Astrocyte of the spinal cord (primary cell): ENCODE measurements at regions not wholly inside any gene's neighbourhood (a gene's known extent, or its start where the extent isn't known, plus 50 kb on each side); places are given as distances from the start of the nearest gene placed in this dataset.

Experiments
- DNase-seq: peaks from one replicate; pipeline ENCODE4 v3.0.0; 2011; ENCODE audit warnings: low read depth, low spot score
- H3K4me3 ChIP-seq: 2 replicates; pipeline ENCODE4 v1.5.1; 2011; ENCODE audit warnings: low read depth, mild to moderate bottlenecking, low read length, moderate library complexity
- in situ Hi-C: cut with HindIII; loops from 2 replicates; pipeline ENCODE4 v1.10.0; 2017; ENCODE audit warnings: low sequenced_read_pairs
- TF ChIP-seq, protein P1 (sequence below): IDR thresholded peaks from 2 replicates; pipeline ENCODE4 v1.5.1; 2012; ENCODE audit warnings: low read depth, mild to moderate bottlenecking, low read length, inconsistent platforms

GRCh38 chr9:28923351-28923750 is 1350.1 kb upstream of the C9orf72 start:
- in situ Hi-C loops, result no loop called here
- TF ChIP-seq, protein P1, sequence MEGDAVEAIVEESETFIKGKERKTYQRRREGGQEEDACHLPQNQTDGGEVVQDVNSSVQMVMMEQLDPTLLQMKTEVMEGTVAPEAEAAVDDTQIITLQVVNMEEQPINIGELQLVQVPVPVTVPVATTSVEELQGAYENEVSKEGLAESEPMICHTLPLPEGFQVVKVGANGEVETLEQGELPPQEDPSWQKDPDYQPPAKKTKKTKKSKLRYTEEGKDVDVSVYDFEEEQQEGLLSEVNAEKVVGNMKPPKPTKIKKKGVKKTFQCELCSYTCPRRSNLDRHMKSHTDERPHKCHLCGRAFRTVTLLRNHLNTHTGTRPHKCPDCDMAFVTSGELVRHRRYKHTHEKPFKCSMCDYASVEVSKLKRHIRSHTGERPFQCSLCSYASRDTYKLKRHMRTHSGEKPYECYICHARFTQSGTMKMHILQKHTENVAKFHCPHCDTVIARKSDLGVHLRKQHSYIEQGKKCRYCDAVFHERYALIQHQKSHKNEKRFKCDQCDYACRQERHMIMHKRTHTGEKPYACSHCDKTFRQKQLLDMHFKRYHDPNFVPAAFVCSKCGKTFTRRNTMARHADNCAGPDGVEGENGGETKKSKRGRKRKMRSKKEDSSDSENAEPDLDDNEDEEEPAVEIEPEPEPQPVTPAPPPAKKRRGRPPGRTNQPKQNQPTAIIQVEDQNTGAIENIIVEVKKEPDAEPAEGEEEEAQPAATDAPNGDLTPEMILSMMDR, result no peak
- no peak for DNase-seq
- no peak overlapping the region for H3K4me3 ChIP-seq

DNA sequence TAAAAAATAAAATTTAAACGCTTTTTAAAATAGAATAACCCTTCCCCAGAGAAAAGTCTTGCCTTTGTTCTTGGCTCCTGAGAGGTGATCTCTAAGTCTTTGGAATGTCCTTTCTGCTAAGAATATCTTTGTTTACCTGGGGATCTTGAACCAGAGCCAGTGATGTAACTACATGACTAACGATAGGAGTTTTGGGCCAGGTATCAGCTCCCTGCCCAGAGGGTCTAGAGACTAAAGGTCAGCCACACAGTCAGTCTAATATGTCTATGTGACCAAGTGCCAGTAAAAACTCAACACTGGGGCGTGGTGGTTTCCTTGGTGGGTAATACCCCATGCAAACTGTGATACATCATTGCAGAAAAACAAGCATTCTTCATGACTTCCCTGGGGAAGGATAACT is 1351.9 kb upstream of the C9orf72 start:
- H3K4me3 ChIP-seq, result no peak overlapping the region
- in situ Hi-C loops, result no loop called here
- no peak for DNase-seq
- TF ChIP-seq, protein P1, result no peak

- no peak overlapping the region for H3K4me3 ChIP-seq
- TF ChIP-seq, protein P1, result no peak
- DNase-seq, result no peak
- in situ Hi-C loops, result no loop called here
Observed at GRCh38 chr9:28926306-28926705, 1353.0 kb upstream of the C9orf72 start.

- DNase-seq, result no peak
- in situ Hi-C loops, result no loop called here
- H3K4me3 ChIP-seq, result no peak overlapping the region
- TF ChIP-seq, protein P1, result no peak
Observed at GRCh38 chr9:28927691-28928090, 1354.4 kb upstream of the C9orf72 start.

DNA sequence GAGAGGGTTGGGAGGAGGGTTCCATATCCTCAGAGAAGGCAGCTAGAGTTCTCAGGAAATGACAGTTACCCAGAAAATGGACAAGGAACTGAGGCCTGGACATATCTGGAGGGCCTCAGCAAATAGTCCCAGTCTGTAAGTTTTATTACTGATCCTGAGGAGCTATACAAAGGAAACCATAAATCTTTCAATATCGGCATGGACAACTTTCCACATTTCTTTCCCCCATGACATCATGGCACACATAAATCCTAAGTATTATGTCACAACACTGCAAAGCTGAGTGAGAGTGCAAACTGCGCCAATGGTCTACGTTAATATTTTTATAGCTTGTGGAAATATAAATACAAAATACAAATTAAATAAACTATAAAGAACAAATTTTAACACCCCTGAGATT is 1356.2 kb upstream of the C9orf72 start:
- in situ Hi-C loops, result no loop called here
- DNase-seq, result no peak
- TF ChIP-seq, protein P1, result no peak
- H3K4me3 ChIP-seq, result no peak overlapping the region

GRCh38 chr9:28930766-28931165 is 1357.5 kb upstream of the C9orf72 start:
- in situ Hi-C loops, result no loop called here
- no peak for DNase-seq

More at GRCh38 chr9:28930766-28931165, 1357.5 kb upstream of the C9orf72 start:
- TF ChIP-seq, protein P1, result no peak
- H3K4me3 ChIP-seq, result no peak overlapping the region
